ENCODE measurements at regions not wholly inside any gene's neighbourhood (a gene's known extent, or its start where the extent isn't known, plus 50 kb on each side); places are given as distances from the start of the nearest gene placed in this dataset.
"Not testable (repeated sequence)": the region's sequence is repeated elsewhere in the genome, so short reads cannot be mapped to it uniquely, and the experiment has no call there.

- H3K27ac ChIP-seq, result no peak overlapping the region
- no peaks in the 10 kb centered on the region for H3K36me3 ChIP-seq
- no peak for TF ChIP-seq CTCF (IDR thresholded peaks at IDR 0.05; ENCODE audit: low read depth, low read length)
- no peaks in the 10 kb centered on the region for H3K4me1 ChIP-seq (ENCODE audit: low read depth)
- H3K4me3 ChIP-seq, result no peak overlapping the region
- H3K27me3 ChIP-seq, result no peaks in the 10 kb centered on the region
- no peaks in the 10 kb centered on the region for H3K9me3 ChIP-seq (ENCODE audit: low read depth)
- DNase-seq (ENCODE audit: low read depth in 1 of 2, low spot score in 1 of 2), result no peak
Observed at GRCh38 chr4:57736781-57737180, 626.6 kb upstream of the IGFBP7 start.

GRCh38 chr4:57734104-57734670 is 624.0 kb upstream of the IGFBP7 start:
- no peak for TF ChIP-seq CTCF (IDR thresholded peaks at IDR 0.05; ENCODE audit: low read depth, low read length)
- Histone ChIP-seq H3K36me3 (no peaks in the 10 kb centered on the region), H3K9me3 (ENCODE audit: low read depth) (no peaks in the 10 kb centered on the region), H3K4me3 (no peak overlapping the region), H3K27ac (no peak overlapping the region), H3K4me1 (ENCODE audit: low read depth) (no peaks in the 10 kb centered on the region), H3K27me3 (no peaks in the 10 kb centered on the region)
- DNase-seq (ENCODE audit: low read depth in 1 of 2, low spot score in 1 of 2), result no peak

- H3K9me3 ChIP-seq (ENCODE audit: low read depth); H3K27me3 ChIP-seq; H3K36me3 ChIP-seq; H3K4me1 ChIP-seq (ENCODE audit: low read depth); DNase-seq (ENCODE audit: low read depth in 1 of 2, low spot score in 1 of 2); H3K27ac ChIP-seq; H3K4me3 ChIP-seq: not testable (repeated sequence)
Observed at GRCh38 chr4:57729775-57730570, 619.8 kb upstream of the IGFBP7 start.

GRCh38 chr4:57726154-57726553 is 616.0 kb upstream of the IGFBP7 start:
- H3K36me3 ChIP-seq, result no peaks in the 10 kb centered on the region
- DNase-seq (ENCODE audit: low read depth in 1 of 2, low spot score in 1 of 2), result no peak
- no peaks in the 10 kb centered on the region for H3K9me3 ChIP-seq (ENCODE audit: low read depth)
- no peak overlapping the region for H3K4me3 ChIP-seq
- H3K4me1 ChIP-seq (ENCODE audit: low read depth), result no peaks in the 10 kb centered on the region
- H3K27ac ChIP-seq, result no peak overlapping the region
- H3K27me3 ChIP-seq, result no peaks in the 10 kb centered on the region
- no peak for TF ChIP-seq CTCF (IDR thresholded peaks at IDR 0.05; ENCODE audit: low read depth, low read length)

GRCh38 chr4:57719456-57719855 is 609.3 kb upstream of the IGFBP7 start:
- H3K27me3 ChIP-seq, result no peaks in the 10 kb centered on the region
- no peaks in the 10 kb centered on the region for H3K9me3 ChIP-seq (ENCODE audit: low read depth)
- no peaks in the 10 kb centered on the region for H3K36me3 ChIP-seq
- TF ChIP-seq CTCF (IDR thresholded peaks at IDR 0.05; ENCODE audit: low read depth, low read length), result no peak
- DNase-seq (ENCODE audit: low read depth in 1 of 2, low spot score in 1 of 2), result no peak
- no peak overlapping the region for H3K27ac ChIP-seq
- no peaks in the 10 kb centered on the region for H3K4me1 ChIP-seq (ENCODE audit: low read depth)
- no peak overlapping the region for H3K4me3 ChIP-seq

GRCh38 chr4:57714313-57714712 is 604.1 kb upstream of the IGFBP7 start:
- not testable (repeated sequence) for H3K4me1 ChIP-seq (ENCODE audit: low read depth); H3K27me3 ChIP-seq; H3K36me3 ChIP-seq; H3K9me3 ChIP-seq (ENCODE audit: low read depth); DNase-seq (ENCODE audit: low read depth in 1 of 2, low spot score in 1 of 2); H3K4me3 ChIP-seq; H3K27ac ChIP-seq

Measured in cardiac muscle cell (in vitro differentiated cells and primary cell).